VCaP (cell line): ENCODE measurements at regions not wholly inside any gene's neighbourhood (a gene's known extent, or its start where the extent isn't known, plus 50 kb on each side); places are given as distances from the start of the nearest gene placed in this dataset.

Experiments used
- H3K27ac ChIP-seq: fragments of 450-650 bp; 2 replicates; pipeline ENCODE4 v1.5.1; 2017
- TF ChIP-seq, protein P1 (sequence below): fragments of 450-650 bp; conservative IDR thresholded peaks from 2 replicates; pipeline ENCODE4 v1.5.1; 2017; ENCODE audit warnings: mild to moderate bottlenecking, moderate library complexity

DNA sequence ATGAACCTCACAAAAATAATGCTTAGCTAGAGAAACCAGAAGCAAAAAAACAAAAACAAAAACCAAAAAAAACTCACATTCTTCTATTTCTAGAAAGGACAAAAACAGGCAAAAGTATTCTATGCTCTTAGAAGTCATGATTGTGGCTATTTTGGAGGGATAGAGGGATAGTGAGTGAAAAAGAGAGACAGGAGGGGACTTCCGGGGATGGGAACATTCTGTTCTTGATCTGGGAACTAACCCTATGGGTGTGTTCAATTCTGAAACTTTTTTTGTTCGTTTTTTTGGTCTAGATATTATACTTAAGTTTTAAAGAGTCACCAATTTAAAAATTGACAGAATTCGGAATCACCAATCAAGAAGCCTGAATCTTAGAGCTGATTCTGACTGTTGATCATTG lies 120.0 kb upstream of the TPM1 start:
- TF ChIP-seq, protein P1, sequence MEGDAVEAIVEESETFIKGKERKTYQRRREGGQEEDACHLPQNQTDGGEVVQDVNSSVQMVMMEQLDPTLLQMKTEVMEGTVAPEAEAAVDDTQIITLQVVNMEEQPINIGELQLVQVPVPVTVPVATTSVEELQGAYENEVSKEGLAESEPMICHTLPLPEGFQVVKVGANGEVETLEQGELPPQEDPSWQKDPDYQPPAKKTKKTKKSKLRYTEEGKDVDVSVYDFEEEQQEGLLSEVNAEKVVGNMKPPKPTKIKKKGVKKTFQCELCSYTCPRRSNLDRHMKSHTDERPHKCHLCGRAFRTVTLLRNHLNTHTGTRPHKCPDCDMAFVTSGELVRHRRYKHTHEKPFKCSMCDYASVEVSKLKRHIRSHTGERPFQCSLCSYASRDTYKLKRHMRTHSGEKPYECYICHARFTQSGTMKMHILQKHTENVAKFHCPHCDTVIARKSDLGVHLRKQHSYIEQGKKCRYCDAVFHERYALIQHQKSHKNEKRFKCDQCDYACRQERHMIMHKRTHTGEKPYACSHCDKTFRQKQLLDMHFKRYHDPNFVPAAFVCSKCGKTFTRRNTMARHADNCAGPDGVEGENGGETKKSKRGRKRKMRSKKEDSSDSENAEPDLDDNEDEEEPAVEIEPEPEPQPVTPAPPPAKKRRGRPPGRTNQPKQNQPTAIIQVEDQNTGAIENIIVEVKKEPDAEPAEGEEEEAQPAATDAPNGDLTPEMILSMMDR: no peak

DNA sequence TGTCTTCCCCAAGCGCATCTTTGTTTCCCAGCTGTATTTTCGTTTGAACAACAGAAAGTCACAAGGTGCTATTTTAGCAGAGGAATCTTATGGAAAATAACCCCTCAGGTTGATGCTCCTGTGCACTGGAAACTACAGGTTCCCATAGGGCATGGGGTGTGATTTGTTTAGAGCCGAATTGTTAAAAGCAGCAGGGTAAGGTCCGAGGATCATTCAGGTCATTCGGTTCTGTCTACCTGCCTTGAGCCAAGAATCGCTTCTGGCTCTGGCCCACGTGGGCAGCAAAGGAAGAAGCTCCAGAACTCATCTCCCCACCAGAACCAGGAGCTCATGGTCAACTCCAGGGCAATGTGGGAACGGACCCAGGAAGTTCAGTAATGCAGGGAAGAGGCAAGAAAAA lies 116.7 kb upstream of the TPM1 start:
- TF ChIP-seq, protein P1: no peak
- no peak overlapping the region for H3K27ac ChIP-seq

More for the DNA sequence above, 120.0 kb upstream of the TPM1 start:
- H3K27ac ChIP-seq: no peak overlapping the region

DNA sequence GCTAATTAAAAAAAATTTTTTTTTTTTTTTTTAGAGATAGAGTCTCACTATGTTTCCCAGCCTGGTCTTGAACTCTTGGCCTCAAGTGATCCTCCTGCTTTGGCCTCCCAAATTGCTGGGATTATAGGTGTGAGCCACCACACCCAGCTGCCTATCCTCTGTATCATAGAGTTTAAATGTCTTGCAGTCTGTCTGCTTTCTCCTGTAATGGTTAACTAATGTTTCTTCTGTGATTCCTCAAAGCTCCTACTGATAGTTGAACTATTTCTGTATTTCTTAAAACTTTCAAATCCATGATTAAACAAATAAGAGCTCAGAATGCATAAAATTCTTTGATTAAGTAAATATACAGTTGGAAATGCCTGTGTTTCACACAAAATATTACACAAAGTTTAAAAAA lies 115.4 kb upstream of the TPM1 start:
- no peak overlapping the region for H3K27ac ChIP-seq
- TF ChIP-seq, protein P1: no peak

DNA sequence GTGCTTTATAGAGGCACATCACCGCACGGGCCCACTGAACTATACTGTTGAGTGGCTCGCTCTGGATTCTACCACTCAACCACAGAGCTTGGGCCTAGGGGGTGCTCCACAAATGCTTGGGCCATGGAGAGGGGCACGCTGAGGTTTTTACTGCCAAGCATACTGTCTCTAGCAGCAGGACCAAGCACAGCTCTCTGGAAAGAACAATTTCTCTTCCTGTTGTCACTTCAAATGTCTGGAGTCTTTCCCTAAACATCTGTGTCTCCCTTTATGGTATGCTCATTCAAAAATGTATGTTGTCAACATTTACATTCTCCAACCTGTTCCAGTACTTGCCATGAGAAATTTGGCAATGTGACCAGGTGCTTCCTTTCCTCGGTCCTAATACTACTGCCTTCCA lies 114.7 kb upstream of the TPM1 start:
- H3K27ac ChIP-seq: no peak overlapping the region
- TF ChIP-seq, protein P1: no peak

DNA sequence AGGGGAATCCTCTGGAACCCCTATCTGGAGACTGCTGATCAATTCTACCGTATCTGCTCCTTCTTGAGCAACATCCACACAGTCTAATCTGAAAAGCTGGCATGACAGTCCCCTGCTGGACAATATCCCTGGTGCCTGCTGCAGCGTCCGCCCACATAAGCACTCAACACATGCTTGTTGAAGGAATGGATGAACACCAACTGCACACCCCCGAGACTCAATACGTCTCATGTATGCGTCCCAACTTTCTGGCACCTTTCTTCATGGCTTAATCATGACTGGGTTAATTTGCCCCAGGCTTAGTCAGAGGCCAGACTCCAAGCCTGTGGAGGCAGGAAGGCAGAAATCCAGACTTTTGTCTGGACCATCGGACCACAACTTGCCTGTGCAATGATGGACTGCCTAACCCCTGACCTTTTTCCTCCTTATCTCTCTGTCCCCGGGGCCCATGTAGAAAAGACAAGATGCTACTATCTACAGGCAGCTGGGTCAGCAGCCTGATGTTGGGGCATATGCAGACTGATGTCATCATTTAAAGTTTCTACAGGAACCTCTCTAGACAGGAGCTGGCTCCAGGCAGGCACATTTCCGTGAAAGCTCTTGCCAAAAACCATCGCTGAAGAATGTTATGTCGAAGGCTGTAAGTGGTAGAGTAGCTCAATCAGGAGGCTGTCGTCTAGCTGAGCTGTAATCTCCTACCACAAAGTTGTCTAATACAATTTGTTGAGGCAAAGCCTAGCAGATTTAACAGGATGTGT lies 114.1 kb upstream of the TPM1 start:
- TF ChIP-seq, protein P1: peak; percentile 23; the same call in 1 of the 2 replicates
- H3K27ac ChIP-seq: no peak overlapping the region

DNA sequence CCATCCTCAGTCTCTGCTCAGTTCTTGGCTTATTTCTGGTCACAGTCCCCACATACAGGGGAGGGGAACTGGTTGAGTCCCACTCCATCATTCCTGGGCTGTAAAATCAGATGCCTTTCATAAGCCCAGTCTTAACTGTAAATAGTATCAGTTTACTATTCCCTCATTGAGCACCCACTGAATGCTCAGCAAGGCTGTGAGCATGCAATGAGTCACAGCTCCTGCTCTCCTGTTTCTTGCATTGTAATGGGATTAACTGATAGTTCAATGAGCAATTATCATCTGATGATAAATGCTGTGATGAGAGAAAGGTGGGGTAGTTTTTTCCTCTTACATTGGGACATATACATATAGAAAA lies 113.6 kb upstream of the TPM1 start:
- no peak overlapping the region for H3K27ac ChIP-seq
- TF ChIP-seq, protein P1: no peak

DNA sequence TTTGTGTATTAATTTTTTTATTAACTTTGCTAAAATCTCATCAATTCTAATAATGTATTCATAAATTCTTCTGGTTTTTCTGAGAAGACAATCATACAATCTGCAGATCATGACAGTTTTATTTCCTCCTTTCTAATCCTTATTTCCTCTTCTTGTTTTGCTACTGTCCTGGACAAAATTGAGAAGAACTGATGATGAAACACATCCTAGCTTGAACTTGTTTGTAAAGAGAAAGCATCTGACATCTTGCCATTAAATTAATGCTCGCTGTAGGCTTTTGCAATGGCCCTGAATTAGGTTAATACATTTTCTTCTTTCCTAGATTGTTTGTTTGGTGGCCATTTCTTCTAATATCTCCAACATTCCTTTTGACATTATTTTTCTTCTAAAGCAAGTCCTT lies 110.9 kb upstream of the TPM1 start:
- TF ChIP-seq, protein P1: no peak
- no peak overlapping the region for H3K27ac ChIP-seq
